Osteocyte (in vitro differentiated cells): ENCODE measurements at regions not wholly inside any gene's neighbourhood (a gene's known extent, or its start where the extent isn't known, plus 50 kb on each side); places are given as distances from the start of the nearest gene placed in this dataset.

Experiments used
- DNase-seq: peaks from one replicate; pipeline ENCODE4 v3.0.0; 2021; ENCODE audit warnings: mixed read lengths; ENCODE audit not compliant: unreplicated experiment; ENCODE audit errors: extremely low spot score
- H3K27ac Mint-ChIP-seq: one replicate; pipeline ENCODE4 v1.8.0; 2021; ENCODE audit warnings: mild to moderate bottlenecking, mixed read lengths; ENCODE audit not compliant: unreplicated experiment
- H3K27me3 Mint-ChIP-seq: one replicate; pipeline ENCODE4 v1.8.0; 2021; ENCODE audit warnings: mixed read lengths; ENCODE audit not compliant: unreplicated experiment
- H3K36me3 Mint-ChIP-seq: one replicate; pipeline ENCODE4 v1.8.0; 2021; ENCODE audit warnings: mixed read lengths; ENCODE audit not compliant: unreplicated experiment
- H3K4me1 Mint-ChIP-seq: one replicate; pipeline ENCODE4 v1.8.0; 2021; ENCODE audit warnings: mixed read lengths; ENCODE audit not compliant: unreplicated experiment
- H3K4me3 Mint-ChIP-seq: one replicate; pipeline ENCODE4 v1.8.0; 2021; ENCODE audit warnings: mild to moderate bottlenecking, moderate library complexity, mixed read lengths; ENCODE audit not compliant: unreplicated experiment
- H3K9me3 Mint-ChIP-seq: one replicate; pipeline ENCODE4 v1.8.0; 2021; ENCODE audit warnings: mixed read lengths; ENCODE audit not compliant: unreplicated experiment
- CTCF ChIP-seq: fragments of 200-600 bp; sonication (generic); IDR thresholded peaks from 2 replicates; pipeline ENCODE4 v1.5.0; 2021; ENCODE audit warnings: antibody characterized with exemption, mild to moderate bottlenecking, moderate library complexity

- no peak overlapping the region for H3K4me3 Mint-ChIP-seq
- no peaks in the 10 kb centered on the region for H3K4me1 Mint-ChIP-seq
- no peak for DNase-seq
- H3K36me3 Mint-ChIP-seq, result no peaks in the 10 kb centered on the region
- no peaks in the 10 kb centered on the region for H3K27me3 Mint-ChIP-seq
- TF ChIP-seq CTCF, result no peak
- no peak overlapping the region for H3K27ac Mint-ChIP-seq
- H3K9me3 Mint-ChIP-seq, result peaks cover 19% of the 10 kb centered on the region
These were observed 2372.2 kb upstream of the WWC1 start for GRCh38 chr5:165919196-165919595.

GRCh38 chr5:165920655-165921054, 2370.8 kb upstream of the WWC1 start:
- H3K36me3 Mint-ChIP-seq, result no peaks in the 10 kb centered on the region
- no peaks in the 10 kb centered on the region for H3K4me1 Mint-ChIP-seq
- TF ChIP-seq CTCF, result no peak
- no peak overlapping the region for H3K27ac Mint-ChIP-seq
- no peak overlapping the region for H3K4me3 Mint-ChIP-seq
- DNase-seq, result no peak
- H3K9me3 Mint-ChIP-seq, result peaks cover 21% of the 10 kb centered on the region
- H3K27me3 Mint-ChIP-seq, result no peaks in the 10 kb centered on the region

- no peaks in the 10 kb centered on the region for H3K4me1 Mint-ChIP-seq
- H3K9me3 Mint-ChIP-seq, result peaks cover 42% of the 10 kb centered on the region
- no peak for DNase-seq
- H3K27me3 Mint-ChIP-seq, result no peaks in the 10 kb centered on the region
- no peak for TF ChIP-seq CTCF
- no peak overlapping the region for H3K27ac Mint-ChIP-seq
- no peak overlapping the region for H3K4me3 Mint-ChIP-seq
- no peaks in the 10 kb centered on the region for H3K36me3 Mint-ChIP-seq
These were observed 2362.5 kb upstream of the WWC1 start for GRCh38 chr5:165928971-165929370.

- Mint-ChIP-seq H3K27ac (no peak overlapping the region), H3K27me3 (no peaks in the 10 kb centered on the region), H3K36me3 (no peaks in the 10 kb centered on the region), H3K4me1 (no peaks in the 10 kb centered on the region), H3K9me3 (peaks cover 14% of the 10 kb centered on the region), H3K4me3 (no peak overlapping the region)
- DNase-seq, result no peak
- TF ChIP-seq CTCF, result no peak
These were observed 2350.9 kb upstream of the WWC1 start for GRCh38 chr5:165940541-165940940.

- H3K4me3 Mint-ChIP-seq, result no peak overlapping the region
- H3K27me3 Mint-ChIP-seq, result no peaks in the 10 kb centered on the region
- no peaks in the 10 kb centered on the region for H3K36me3 Mint-ChIP-seq
- H3K4me1 Mint-ChIP-seq, result no peaks in the 10 kb centered on the region
- no peak for TF ChIP-seq CTCF
- peaks cover 3% of the 10 kb centered on the region for H3K9me3 Mint-ChIP-seq
- H3K27ac Mint-ChIP-seq, result no peak overlapping the region
- DNase-seq, result no peak
These were observed 2334.6 kb upstream of the WWC1 start for GRCh38 chr5:165956854-165957253.
